HL-60 (cell line): ENCODE measurements at regions not wholly inside any gene's neighbourhood (a gene's known extent, or its start where the extent isn't known, plus 50 kb on each side); places are given as distances from the start of the nearest gene placed in this dataset.

Experiments used
- CTCF ChIP-seq: IDR thresholded peaks from one replicate; pipeline ENCODE4 v1.5.1; 2011; ENCODE audit warnings: low read length, control low read depth, inconsistent platforms; ENCODE audit not compliant: insufficient read depth
- SPI1 ChIP-seq: IDR thresholded peaks from 2 replicates; pipeline ENCODE4 v1.6.1; 2012; ENCODE audit warnings: low read depth, mild to moderate bottlenecking, borderline replicate concordance

- TF ChIP-seq CTCF: no peak
- no peak for TF ChIP-seq SPI1
These were observed 116.9 kb upstream of the PTPN1 start for GRCh38 chr20:50393242-50393641.
